ENCODE measurements at regions not wholly inside any gene's neighbourhood (a gene's known extent, or its start where the extent isn't known, plus 50 kb on each side); places are given as distances from the start of the nearest gene placed in this dataset.
A peak's percentile ranks its signal among the peaks of the same experiment; 100 is the strongest.
"Not testable (repeated sequence)": the region's sequence is repeated elsewhere in the genome, so short reads cannot be mapped to it uniquely, and the experiment has no call there.

GRCh38 chr15:21730427-21731405, 146.8 kb downstream of the POTEB start:
- peak; percentile 85 for ATAC-seq
- H3K27me3 Mint-ChIP-seq, H3K27ac Mint-ChIP-seq, H3K4me1 Mint-ChIP-seq, DNase-seq, H3K9me3 Mint-ChIP-seq, H3K4me3 Mint-ChIP-seq: not testable (repeated sequence)

DNA sequence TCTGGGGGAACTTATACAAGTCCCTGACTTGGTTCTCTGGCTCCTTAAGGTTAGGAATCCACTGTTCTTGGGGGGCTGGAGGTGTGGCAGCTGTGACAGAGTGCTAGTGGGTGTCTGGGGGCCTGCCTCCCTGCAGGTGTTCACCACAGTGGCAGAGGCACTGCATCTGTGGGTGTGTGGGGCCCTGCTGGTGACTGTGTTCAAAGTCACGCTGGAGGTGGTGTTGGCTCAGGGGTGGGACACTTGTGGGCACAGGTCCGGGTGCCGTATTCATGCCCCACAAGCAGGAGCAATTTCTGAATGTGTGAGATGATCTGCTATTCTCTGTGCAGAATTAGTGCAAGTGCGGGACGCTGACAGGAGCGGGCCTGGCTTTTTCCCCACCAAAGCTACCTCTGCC, 152.5 kb downstream of the POTEB start:
- not testable (repeated sequence) for H3K27me3 Mint-ChIP-seq, H3K4me1 Mint-ChIP-seq, H3K27ac Mint-ChIP-seq, DNase-seq, H3K9me3 Mint-ChIP-seq, H3K4me3 Mint-ChIP-seq
- ATAC-seq = peak; percentile 60

- ATAC-seq = peak; percentile 69
- not testable (repeated sequence) for H3K4me1 Mint-ChIP-seq, H3K9me3 Mint-ChIP-seq, DNase-seq, H3K27me3 Mint-ChIP-seq, H3K4me3 Mint-ChIP-seq, H3K27ac Mint-ChIP-seq
Measured at GRCh38 chr15:21721115-21721514, 156.4 kb downstream of the POTEB start.

GRCh38 chr15:21718779-21719178, 158.8 kb downstream of the POTEB start:
- DNase-seq, H3K27ac Mint-ChIP-seq, H3K4me1 Mint-ChIP-seq, H3K27me3 Mint-ChIP-seq, H3K9me3 Mint-ChIP-seq, H3K4me3 Mint-ChIP-seq: not testable (repeated sequence)
- peak; percentile 84 for ATAC-seq

DNA sequence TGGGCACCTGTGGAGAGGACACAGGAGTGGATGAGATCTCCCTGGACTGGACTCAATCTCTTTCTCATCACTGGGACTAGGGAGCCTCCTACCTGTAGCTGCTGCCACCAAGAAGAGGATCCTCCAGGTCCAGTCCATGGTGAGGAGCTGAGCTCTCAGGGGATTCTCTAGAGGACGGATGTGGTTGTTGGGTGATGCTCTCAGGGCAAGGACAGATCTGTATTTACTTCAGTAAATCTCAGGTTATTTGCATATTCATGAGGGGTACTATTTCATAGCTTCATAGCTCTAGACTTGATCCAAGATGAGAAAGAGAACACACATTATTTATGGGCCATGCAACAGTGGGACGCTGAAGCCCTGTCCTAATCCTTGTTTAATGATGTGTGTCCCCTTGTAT, 159.4 kb downstream of the POTEB start:
- H3K27ac Mint-ChIP-seq, H3K27me3 Mint-ChIP-seq, H3K9me3 Mint-ChIP-seq, DNase-seq, H3K4me3 Mint-ChIP-seq, H3K4me1 Mint-ChIP-seq: not testable (repeated sequence)
- ATAC-seq = peak; percentile 84

GRCh38 chr15:21717661-21718060, 159.9 kb downstream of the POTEB start:
- not testable (repeated sequence) for H3K4me1 Mint-ChIP-seq, H3K27me3 Mint-ChIP-seq, H3K27ac Mint-ChIP-seq, DNase-seq, H3K4me3 Mint-ChIP-seq, H3K9me3 Mint-ChIP-seq
- peak; percentile 78 for ATAC-seq

DNA sequence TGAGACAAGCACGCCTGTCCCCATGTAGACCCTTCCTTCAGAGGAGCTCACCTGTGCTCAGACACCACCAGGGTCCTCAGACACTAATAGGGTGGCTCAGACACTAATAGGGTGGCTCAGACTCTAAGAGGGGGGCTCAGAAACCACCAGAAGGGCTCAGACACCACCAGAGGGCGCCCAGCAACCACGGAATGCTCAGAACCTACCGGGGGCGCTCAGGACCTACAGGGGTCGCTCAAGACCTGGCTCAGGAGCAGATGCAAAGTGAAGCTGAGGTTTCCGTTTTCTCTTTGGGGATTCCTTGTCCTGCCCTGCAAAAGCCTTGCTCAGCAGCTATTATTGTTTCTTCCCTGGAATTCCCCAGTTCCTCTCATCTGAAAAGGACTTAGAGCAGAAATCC, 172.1 kb downstream of the POTEB start:
- not testable (repeated sequence) for H3K4me1 Mint-ChIP-seq, DNase-seq, H3K27me3 Mint-ChIP-seq, H3K4me3 Mint-ChIP-seq, H3K27ac Mint-ChIP-seq, H3K9me3 Mint-ChIP-seq
- peak; percentile 91 for ATAC-seq

DNA sequence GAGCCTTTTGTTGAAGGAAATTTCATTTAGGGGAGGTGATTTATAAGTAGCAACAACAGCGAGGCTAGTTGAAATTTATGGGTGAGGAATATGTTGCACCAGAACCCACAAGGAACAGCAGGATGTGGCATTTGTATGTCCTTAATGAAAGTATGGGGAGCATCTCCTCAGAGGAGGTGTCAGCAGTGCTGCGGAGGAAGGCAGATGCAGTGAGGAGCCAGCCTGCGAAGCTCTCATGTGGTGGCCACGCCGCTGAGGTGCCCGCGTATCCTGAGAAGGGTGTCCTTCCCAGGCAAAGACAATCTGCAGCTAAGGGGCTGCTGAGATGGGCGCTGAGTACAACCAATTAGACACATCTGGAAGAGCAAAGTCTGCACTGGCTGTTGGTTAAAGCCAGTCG, 178.9 kb downstream of the POTEB start:
- H3K4me3 Mint-ChIP-seq, H3K27ac Mint-ChIP-seq, DNase-seq, H3K4me1 Mint-ChIP-seq, ATAC-seq, H3K27me3 Mint-ChIP-seq, H3K9me3 Mint-ChIP-seq: not testable (repeated sequence)

DNA sequence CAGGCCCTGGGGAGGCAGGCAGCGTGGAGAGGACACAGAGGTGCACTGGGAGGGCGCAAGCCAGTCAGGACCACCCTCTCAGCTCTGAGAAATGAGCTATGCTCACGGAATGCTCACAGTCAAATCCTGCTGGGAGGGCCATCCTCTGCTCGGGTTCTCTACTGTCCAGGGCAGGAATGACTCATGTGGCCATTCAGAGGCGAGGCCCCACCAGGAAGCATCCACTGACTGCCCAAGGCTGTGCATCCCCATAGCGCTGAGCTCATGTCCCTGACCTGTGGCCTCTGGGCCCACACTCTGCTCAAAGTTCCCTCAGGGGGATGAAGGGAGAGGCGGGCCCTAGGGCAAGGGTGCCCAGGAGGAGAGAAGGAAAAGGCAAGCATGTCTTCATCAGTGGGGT, 182.4 kb downstream of the POTEB start:
- not testable (repeated sequence) for H3K4me1 Mint-ChIP-seq

GRCh38 chr15:21692471-21693102, 184.9 kb downstream of the POTEB start:
- H3K4me1 Mint-ChIP-seq, H3K9me3 Mint-ChIP-seq, H3K27me3 Mint-ChIP-seq, H3K4me3 Mint-ChIP-seq, H3K27ac Mint-ChIP-seq, DNase-seq: not testable (repeated sequence)
- ATAC-seq = peak; percentile 37

More for the DNA sequence above, 182.4 kb downstream of the POTEB start:
- ATAC-seq, H3K9me3 Mint-ChIP-seq, DNase-seq, H3K27ac Mint-ChIP-seq, H3K27me3 Mint-ChIP-seq, H3K4me3 Mint-ChIP-seq: not testable (repeated sequence)

DNA sequence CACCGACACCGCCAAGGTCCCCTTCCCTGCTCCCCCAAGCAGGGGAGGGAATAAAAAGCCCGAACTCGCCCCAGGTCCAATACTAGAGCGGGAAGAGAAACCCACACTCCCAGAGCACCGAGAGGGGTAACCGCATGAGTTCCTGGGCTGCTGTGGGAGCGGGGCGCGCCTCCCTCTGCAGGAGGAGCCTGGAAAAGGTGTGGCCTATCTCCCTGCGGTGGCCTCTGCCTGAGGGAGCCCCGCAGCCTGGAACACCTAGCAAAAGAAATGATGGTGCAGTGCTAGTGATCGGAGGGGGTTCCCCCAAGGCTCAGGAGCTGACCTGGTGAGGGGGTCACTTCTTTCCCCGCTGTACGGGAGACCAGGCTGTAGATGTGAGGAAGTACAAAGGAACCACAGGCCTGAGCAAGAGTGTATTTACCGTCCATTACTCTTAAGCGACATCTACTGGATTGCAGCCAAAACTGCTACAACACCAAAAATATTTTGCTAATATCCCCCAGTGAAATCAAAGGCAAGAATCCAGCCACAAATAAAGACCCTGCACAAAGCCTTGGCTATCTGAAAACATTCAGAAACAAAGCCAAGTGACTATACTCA, 216.6 kb upstream of the POTEB3 start:
- H3K4me1 Mint-ChIP-seq, DNase-seq, H3K27ac Mint-ChIP-seq, H3K27me3 Mint-ChIP-seq, H3K9me3 Mint-ChIP-seq, H3K4me3 Mint-ChIP-seq: not testable (repeated sequence)
- peak; percentile 85 for ATAC-seq

GRCh38 chr15:21656114-21656746, 215.9 kb upstream of the POTEB3 start:
- DNase-seq, H3K9me3 Mint-ChIP-seq, H3K4me1 Mint-ChIP-seq, H3K4me3 Mint-ChIP-seq, H3K27me3 Mint-ChIP-seq, H3K27ac Mint-ChIP-seq: not testable (repeated sequence)
- peak; percentile 63 for ATAC-seq

DNA sequence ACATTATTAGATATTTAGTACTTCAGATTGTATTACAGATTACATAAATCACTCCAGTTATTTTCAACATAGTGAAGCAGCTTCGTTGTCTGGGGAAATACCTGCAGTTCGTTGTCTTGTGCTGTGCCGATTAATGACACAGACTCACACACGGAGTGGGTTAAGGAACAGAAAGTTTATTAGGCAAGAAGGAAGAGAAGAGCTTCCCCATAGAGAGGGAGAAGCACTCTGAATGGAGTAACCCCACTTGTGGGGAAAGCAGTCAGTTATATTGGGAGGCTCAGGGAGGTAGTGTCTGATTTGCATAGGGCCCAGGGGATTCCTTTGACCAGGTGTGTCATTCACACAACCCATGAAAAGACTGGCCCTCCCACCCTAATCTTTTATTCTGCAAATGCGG, 213.4 kb upstream of the POTEB3 start:
- H3K4me3 Mint-ChIP-seq, H3K27me3 Mint-ChIP-seq, H3K27ac Mint-ChIP-seq, ATAC-seq, DNase-seq, H3K4me1 Mint-ChIP-seq, H3K9me3 Mint-ChIP-seq: not testable (repeated sequence)

DNA sequence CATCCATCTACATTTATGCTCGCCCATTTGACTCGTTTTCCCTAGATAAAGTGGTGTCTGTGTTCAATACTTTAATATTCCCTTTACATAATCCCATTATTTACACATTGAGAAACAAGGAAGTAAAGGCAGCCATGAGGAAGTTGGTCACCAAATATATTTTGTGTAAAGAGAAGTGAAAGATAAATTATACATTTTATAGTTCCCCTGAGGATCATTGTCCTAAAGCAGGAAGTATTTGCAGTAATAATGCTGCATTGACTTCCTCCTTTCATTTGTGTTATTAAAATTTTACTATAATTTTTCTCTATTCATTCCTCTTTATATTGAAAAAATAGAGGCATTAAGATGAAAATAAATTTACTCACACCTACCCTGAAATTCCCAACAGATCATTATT, 198.5 kb upstream of the POTEB3 start:
- H3K27ac Mint-ChIP-seq, H3K27me3 Mint-ChIP-seq, H3K4me3 Mint-ChIP-seq, H3K9me3 Mint-ChIP-seq, ATAC-seq, DNase-seq, H3K4me1 Mint-ChIP-seq: not testable (repeated sequence)

DNA sequence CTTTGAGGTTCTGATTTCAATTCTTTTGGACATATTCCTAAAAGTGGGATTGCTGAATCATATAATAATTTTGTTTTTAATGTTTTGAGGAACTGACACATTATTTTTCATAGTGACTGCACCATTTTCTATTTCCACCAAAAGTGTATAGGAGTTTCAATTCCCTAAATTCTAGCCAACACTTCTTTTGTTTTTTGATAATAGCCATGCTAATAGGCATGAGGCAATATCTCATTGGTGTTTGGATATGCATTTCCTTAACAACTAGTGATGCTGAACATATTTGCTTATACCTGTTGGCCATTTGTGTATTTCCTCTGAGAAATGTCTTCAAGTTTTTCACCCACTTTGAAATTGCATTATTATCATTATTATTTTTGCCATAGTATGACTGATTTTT, 186.4 kb upstream of the POTEB3 start:
- not testable (repeated sequence) for H3K9me3 Mint-ChIP-seq, ATAC-seq, H3K27me3 Mint-ChIP-seq, H3K4me3 Mint-ChIP-seq, H3K4me1 Mint-ChIP-seq, H3K27ac Mint-ChIP-seq, DNase-seq

DNA sequence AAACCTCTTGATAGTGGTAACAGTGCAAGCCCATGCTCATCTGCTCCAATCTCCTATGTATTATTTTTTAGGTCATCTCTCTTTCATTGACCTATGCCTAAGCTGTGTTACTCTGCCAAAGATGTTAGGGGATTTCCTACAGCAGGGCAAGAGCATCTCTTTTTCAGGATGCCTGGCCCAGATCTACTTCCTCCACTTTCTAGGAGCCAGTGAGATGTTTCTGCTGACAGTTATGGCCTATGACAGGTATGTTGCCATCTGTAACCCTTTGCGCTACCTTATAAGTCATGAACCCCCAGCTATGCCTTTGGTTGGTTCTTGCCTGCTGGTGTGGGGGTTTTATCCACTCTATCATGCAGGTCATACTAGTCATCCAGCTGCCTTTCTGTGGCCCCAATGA, 168.9 kb upstream of the POTEB3 start:
- H3K27me3 Mint-ChIP-seq, DNase-seq, H3K4me3 Mint-ChIP-seq: not testable (repeated sequence)

More for the DNA sequence above, 168.9 kb upstream of the POTEB3 start:
- not testable (repeated sequence) for H3K4me1 Mint-ChIP-seq, H3K9me3 Mint-ChIP-seq, ATAC-seq, H3K27ac Mint-ChIP-seq
